Upper lobe of left lung (tissue), 4 donors: ENCODE measurements at regions not wholly inside any gene's neighbourhood (a gene's known extent, or its start where the extent isn't known, plus 50 kb on each side); places are given as distances from the start of the nearest gene placed in this dataset.

Experiments
- EP300 ChIP-seq, 4 donors: sonication (generic); formaldehyde crosslinking; IDR thresholded peaks; one replicate each; pipeline ENCODE4 v1.5.1; 2017; ENCODE audit warnings: antibody characterized with exemption in 4 of 4, control low read depth in 2 of 4
- POLR2A ChIP-seq, 4 donors: fragments of 450-650 bp; IDR thresholded peaks; one replicate each; pipeline ENCODE4 v1.5.1; 2016 to 2017; ENCODE audit warnings: antibody characterized with exemption in 4 of 4, mild to moderate bottlenecking in 2 of 4
- TF ChIP-seq, protein P1 (sequence below), 6 experiments: fragments of 450-650 bp in 4 of 6; fragments of 200-600 bp in 2 of 6; sonication (generic) in 2 of 6; IDR thresholded peaks; one replicate each; pipeline ENCODE4 v1.5.1; 2016 to 2019; ENCODE audit warnings: antibody characterized with exemption in 6 of 6

DNA sequence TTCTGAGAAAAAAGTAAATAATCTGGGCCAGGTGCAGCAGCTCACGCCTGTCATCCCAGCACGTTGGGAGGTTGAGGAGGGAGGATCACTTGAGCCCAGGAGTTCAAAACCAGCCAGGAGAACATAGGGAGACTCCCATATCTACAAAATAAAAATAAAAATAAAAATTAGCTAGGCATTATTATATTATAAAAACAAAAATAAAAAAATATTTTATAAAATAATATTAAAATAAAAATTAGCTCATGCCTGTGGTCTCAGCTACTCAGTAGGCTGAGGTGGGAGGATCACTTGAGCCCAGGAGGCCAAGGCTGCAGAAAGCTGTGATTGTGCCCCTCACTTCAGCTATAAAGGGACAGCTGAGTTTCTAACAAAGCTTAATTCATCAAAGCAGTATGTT lies 362.9 kb downstream of the SMOC2 start:
- TF ChIP-seq, protein P1, sequence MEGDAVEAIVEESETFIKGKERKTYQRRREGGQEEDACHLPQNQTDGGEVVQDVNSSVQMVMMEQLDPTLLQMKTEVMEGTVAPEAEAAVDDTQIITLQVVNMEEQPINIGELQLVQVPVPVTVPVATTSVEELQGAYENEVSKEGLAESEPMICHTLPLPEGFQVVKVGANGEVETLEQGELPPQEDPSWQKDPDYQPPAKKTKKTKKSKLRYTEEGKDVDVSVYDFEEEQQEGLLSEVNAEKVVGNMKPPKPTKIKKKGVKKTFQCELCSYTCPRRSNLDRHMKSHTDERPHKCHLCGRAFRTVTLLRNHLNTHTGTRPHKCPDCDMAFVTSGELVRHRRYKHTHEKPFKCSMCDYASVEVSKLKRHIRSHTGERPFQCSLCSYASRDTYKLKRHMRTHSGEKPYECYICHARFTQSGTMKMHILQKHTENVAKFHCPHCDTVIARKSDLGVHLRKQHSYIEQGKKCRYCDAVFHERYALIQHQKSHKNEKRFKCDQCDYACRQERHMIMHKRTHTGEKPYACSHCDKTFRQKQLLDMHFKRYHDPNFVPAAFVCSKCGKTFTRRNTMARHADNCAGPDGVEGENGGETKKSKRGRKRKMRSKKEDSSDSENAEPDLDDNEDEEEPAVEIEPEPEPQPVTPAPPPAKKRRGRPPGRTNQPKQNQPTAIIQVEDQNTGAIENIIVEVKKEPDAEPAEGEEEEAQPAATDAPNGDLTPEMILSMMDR (IDR thresholded peaks at IDR 0.05), result no peak
- no peak for TF ChIP-seq POLR2A (IDR thresholded peaks at IDR 0.05)
- no peak for TF ChIP-seq EP300 (IDR thresholded peaks at IDR 0.05)
